Cardiac muscle cell (in vitro differentiated cells and primary cell): ENCODE measurements at regions not wholly inside any gene's neighbourhood (a gene's known extent, or its start where the extent isn't known, plus 50 kb on each side); places are given as distances from the start of the nearest gene placed in this dataset.

Experiments used
- DNase-seq, 2 donors: peaks; one replicate each; pipeline versions ENCODE4 v3.0.0 to v3.0.0-alpha.2; 2010 to 2017; ENCODE audit warnings: low read depth in 1 of 2, low spot score in 1 of 2
- H3K27ac ChIP-seq: fragments of 200-600 bp; sonication (generic); 2 replicates; pipeline ENCODE4 v1.5.1; 2016
- H3K27me3 ChIP-seq: fragments of 200-600 bp; sonication (generic); 2 replicates; pipeline ENCODE4 v1.6.0; 2016; ENCODE audit warnings: control low read depth
- H3K36me3 ChIP-seq: fragments of 200-600 bp; sonication (generic); 2 replicates; pipeline ENCODE4 v1.5.1; 2016; ENCODE audit warnings: control low read depth
- H3K4me1 ChIP-seq: fragments of 200-600 bp; sonication (generic); 2 replicates; pipeline ENCODE4 v1.8.1; 2017; ENCODE audit warnings: low read depth, mild to moderate bottlenecking, mixed run types
- H3K4me3 ChIP-seq: fragments of 200-600 bp; sonication (generic); 2 replicates; pipeline ENCODE4 v1.5.1; 2016; ENCODE audit warnings: mild to moderate bottlenecking
- H3K9me3 ChIP-seq: fragments of 200-600 bp; sonication (generic); 2 replicates; pipeline ENCODE4 v1.5.1; 2017; ENCODE audit warnings: low read depth, mild to moderate bottlenecking, control low read depth
- CTCF ChIP-seq: IDR thresholded peaks from 2 replicates; pipeline ENCODE4 v1.5.1; 2012; ENCODE audit warnings: low read depth, mild to moderate bottlenecking, low read length

GRCh38 chr12:97763113-97763512, 300.5 kb downstream of the RMST start:
- Histone ChIP-seq H3K36me3 (no peaks in the 10 kb centered on the region), H3K9me3 (no peaks in the 10 kb centered on the region), H3K4me3 (no peak overlapping the region), H3K4me1 (no peaks in the 10 kb centered on the region), H3K27me3 (no peaks in the 10 kb centered on the region), H3K27ac (no peak overlapping the region)
- DNase-seq = no peak
- TF ChIP-seq CTCF = no peak

GRCh38 chr12:97764700-97765099, 302.1 kb downstream of the RMST start:
- H3K9me3 ChIP-seq = no peaks in the 10 kb centered on the region
- no peak for DNase-seq
- no peak for TF ChIP-seq CTCF
- no peak overlapping the region for H3K27ac ChIP-seq
- no peaks in the 10 kb centered on the region for H3K4me1 ChIP-seq
- H3K4me3 ChIP-seq = no peak overlapping the region
- no peaks in the 10 kb centered on the region for H3K36me3 ChIP-seq
- H3K27me3 ChIP-seq = no peaks in the 10 kb centered on the region

GRCh38 chr12:97767347-97767746, 304.7 kb downstream of the RMST start:
- H3K27ac ChIP-seq = no peak overlapping the region
- H3K4me1 ChIP-seq = no peaks in the 10 kb centered on the region
- H3K36me3 ChIP-seq = no peaks in the 10 kb centered on the region
- no peaks in the 10 kb centered on the region for H3K27me3 ChIP-seq
- H3K4me3 ChIP-seq = no peak overlapping the region
- no peaks in the 10 kb centered on the region for H3K9me3 ChIP-seq
- no peak for DNase-seq
- no peak for TF ChIP-seq CTCF

- TF ChIP-seq CTCF = no peak
- H3K36me3 ChIP-seq = no peaks in the 10 kb centered on the region
- no peaks in the 10 kb centered on the region for H3K9me3 ChIP-seq
- DNase-seq = no peak
- no peak overlapping the region for H3K4me3 ChIP-seq
- no peak overlapping the region for H3K27ac ChIP-seq
- no peaks in the 10 kb centered on the region for H3K27me3 ChIP-seq
- no peaks in the 10 kb centered on the region for H3K4me1 ChIP-seq
Measured at GRCh38 chr12:97778111-97778510, 315.5 kb downstream of the RMST start.

- Histone ChIP-seq H3K4me3 (no peak overlapping the region), H3K27ac (no peak overlapping the region), H3K36me3 (no peaks in the 10 kb centered on the region), H3K9me3 (no peaks in the 10 kb centered on the region), H3K4me1 (no peaks in the 10 kb centered on the region), H3K27me3 (no peaks in the 10 kb centered on the region)
- DNase-seq = no peak
- no peak for TF ChIP-seq CTCF
Measured at GRCh38 chr12:97781342-97781741, 318.7 kb downstream of the RMST start.

GRCh38 chr12:97784904-97785303, 322.3 kb downstream of the RMST start:
- no peak for DNase-seq
- TF ChIP-seq CTCF = no peak
- H3K36me3 ChIP-seq = no peaks in the 10 kb centered on the region
- no peak overlapping the region for H3K27ac ChIP-seq
- no peaks in the 10 kb centered on the region for H3K4me1 ChIP-seq
- H3K4me3 ChIP-seq = no peak overlapping the region
- no peaks in the 10 kb centered on the region for H3K9me3 ChIP-seq
- no peaks in the 10 kb centered on the region for H3K27me3 ChIP-seq
